ENCODE measurements at regions not wholly inside any gene's neighbourhood (a gene's known extent, or its start where the extent isn't known, plus 50 kb on each side); places are given as distances from the start of the nearest gene placed in this dataset.

GRCh38 chr11:92432515-92432914 lies 207.9 kb downstream of the FAT3 start:
- Histone ChIP-seq H3K9me3 (peaks cover 0 to 5% of the 10 kb centered on the region in 2 donors), H3K27me3 (no peaks in the 10 kb centered on the region), H3K4me3 (no peak overlapping the region), H3K4me1 (no peaks in the 10 kb centered on the region), H3K27ac (no peak overlapping the region), H3K36me3 (no peaks in the 10 kb centered on the region)
- no peak for DNase-seq (ENCODE audit: low spot score in 2 of 2)
- TF ChIP-seq CTCF (IDR thresholded peaks at IDR 0.05): no peak
- intact Hi-C loops (cut with DNase I): no loop called here

DNA sequence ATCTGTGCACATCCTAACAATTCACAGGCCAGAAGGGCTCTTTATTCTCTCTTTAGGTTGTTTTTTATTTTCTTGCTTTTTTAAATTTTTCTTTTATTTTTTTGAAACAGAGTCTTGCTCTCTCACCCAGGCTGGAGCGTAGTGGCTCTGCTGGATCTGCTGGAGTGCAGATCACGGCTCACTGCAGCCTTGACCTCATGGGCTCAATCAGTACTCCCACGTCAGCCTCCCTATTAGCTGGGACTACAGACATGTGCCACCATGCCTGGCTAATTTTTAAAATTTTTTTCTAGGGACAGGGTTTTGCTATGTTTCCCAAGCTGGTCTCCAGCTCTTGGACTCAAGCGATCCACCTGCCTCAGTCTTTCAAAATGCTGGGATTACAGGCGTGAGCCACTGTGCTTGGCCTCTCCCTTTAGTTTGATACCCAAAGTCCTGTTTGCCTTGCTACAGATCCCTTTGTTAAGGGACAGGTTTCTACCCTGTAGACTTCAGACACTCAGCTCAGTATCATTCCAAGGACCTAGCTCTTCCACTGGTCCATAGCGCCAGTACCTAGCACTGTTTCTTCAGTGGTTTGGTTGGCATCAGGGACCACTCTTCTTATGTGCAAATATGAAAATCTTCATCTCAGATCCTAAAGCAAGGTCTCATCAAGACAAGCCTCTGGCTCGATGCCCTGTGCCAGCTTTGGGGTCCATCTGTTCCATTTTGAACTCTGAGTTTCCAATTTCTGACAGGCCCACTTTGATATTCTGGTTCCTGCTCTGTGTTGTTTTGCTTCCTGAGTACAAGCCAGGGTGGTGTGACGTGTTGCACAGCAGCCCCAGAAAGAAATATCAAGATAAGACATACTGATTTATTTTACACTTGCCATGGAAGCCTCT lies 211.7 kb downstream of the FAT3 start:
- no peaks in the 10 kb centered on the region for H3K4me1 ChIP-seq
- no peak for TF ChIP-seq CTCF (IDR thresholded peaks at IDR 0.05)
- DNase-seq (ENCODE audit: low spot score in 2 of 2): no peak
- H3K9me3 ChIP-seq: no peaks in the 10 kb centered on the region
- no peaks in the 10 kb centered on the region for H3K27me3 ChIP-seq
- no peaks in the 10 kb centered on the region for H3K36me3 ChIP-seq
- no peak overlapping the region for H3K4me3 ChIP-seq
- intact Hi-C loops (cut with DNase I): no loop called here
- no peak overlapping the region for H3K27ac ChIP-seq

DNA sequence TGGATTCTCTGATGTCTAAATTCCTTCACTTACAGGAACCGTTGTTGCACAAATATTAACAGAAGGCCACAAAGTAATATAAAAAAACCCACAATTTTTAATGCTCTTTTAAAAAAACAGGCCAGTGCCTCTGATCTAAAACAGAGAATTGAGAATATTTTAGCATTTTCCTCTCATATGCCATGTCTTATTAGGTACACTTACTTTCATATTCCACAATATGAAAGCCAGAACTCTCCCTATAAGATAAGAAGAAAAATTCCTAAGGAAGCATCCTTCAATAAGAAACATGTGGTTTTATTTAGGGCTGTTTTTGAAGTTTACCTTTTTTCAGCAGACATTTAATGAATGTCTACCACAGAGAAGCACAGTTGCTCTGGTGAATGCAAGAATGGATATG lies 214.5 kb downstream of the FAT3 start:
- Histone ChIP-seq H3K36me3 (no peaks in the 10 kb centered on the region), H3K27me3 (no peaks in the 10 kb centered on the region), H3K4me3 (no peak overlapping the region), H3K9me3 (no peaks in the 10 kb centered on the region), H3K4me1 (no peaks in the 10 kb centered on the region), H3K27ac (no peak overlapping the region)
- intact Hi-C loops (cut with DNase I): no loop called here
- DNase-seq (ENCODE audit: low spot score in 2 of 2): no peak
- TF ChIP-seq CTCF (IDR thresholded peaks at IDR 0.05): no peak

DNA sequence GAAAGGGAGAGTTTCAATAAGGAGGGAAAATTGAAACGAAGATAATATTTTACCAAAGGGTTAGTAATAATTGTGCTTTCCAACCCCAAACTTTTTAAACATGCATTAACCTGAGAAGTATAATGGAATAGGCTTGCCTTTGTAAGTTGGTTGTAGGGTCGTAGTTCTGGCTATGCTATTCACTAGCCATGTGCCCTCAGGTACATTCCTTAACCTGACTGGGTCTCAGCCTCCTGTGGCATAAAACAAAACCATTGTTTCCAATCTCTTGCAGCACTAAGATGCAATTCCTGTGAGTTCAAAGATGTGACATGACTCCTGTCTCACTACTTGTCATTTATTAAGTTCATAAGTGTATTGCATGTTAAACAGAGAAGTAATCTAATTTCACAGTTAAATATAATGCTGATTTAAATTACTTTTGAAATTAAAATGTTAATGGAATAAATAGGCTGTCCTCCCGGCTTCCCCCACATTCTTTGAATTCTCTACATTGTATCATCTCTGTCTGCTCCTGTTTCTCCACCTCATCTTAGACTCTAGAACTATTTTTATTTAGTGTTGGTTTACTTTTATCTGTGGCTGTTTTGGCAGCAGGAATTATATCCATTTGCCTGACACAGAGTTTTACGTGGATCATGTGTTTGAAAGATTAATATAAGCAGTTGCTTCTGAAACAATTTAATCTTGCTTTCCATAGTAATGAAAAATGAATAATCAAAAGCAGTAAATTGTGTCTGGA lies 216.3 kb downstream of the FAT3 start:
- Histone ChIP-seq H3K36me3 (no peaks in the 10 kb centered on the region), H3K9me3 (no peaks in the 10 kb centered on the region), H3K27ac (no peak overlapping the region), H3K4me1 (no peaks in the 10 kb centered on the region), H3K4me3 (no peak overlapping the region), H3K27me3 (no peaks in the 10 kb centered on the region)
- TF ChIP-seq CTCF (IDR thresholded peaks at IDR 0.05): no peak
- DNase-seq (ENCODE audit: low spot score in 2 of 2): no peak
- intact Hi-C loops (cut with DNase I): no loop called here

GRCh38 chr11:92441443-92441726 lies 216.8 kb downstream of the FAT3 start:
- Histone ChIP-seq H3K9me3 (no peaks in the 10 kb centered on the region), H3K27ac (no peak overlapping the region), H3K4me1 (no peaks in the 10 kb centered on the region), H3K27me3 (no peaks in the 10 kb centered on the region), H3K36me3 (no peaks in the 10 kb centered on the region), H3K4me3 (no peak overlapping the region)
- TF ChIP-seq CTCF (IDR thresholded peaks at IDR 0.05): no peak
- intact Hi-C loops (cut with DNase I): no loop called here
- no peak for DNase-seq (ENCODE audit: low spot score in 2 of 2)

All from ascending aorta (tissue), 2 donors.